GM10266 (cell line): ENCODE measurements at regions not wholly inside any gene's neighbourhood (a gene's known extent, or its start where the extent isn't known, plus 50 kb on each side); places are given as distances from the start of the nearest gene placed in this dataset.
"Not testable (repeated sequence)": the region's sequence is repeated elsewhere in the genome, so short reads cannot be mapped to it uniquely, and the experiment has no call there.

Experiments
- DNase-seq: peaks from one replicate; pipeline ENCODE4 v3.0.0; 2012; ENCODE audit errors: extremely low spot score
- TF ChIP-seq, protein P1 (sequence below): IDR thresholded peaks from 2 replicates; pipeline ENCODE4 v1.5.1; 2012; ENCODE audit warnings: mild to moderate bottlenecking, low read depth; ENCODE audit not compliant: control insufficient read depth, insufficient read depth; ENCODE audit errors: missing control alignments

GRCh38 chr3:15903759-15904720, 106.3 kb upstream of the ANKRD28 start:
- DNase-seq: no peak
- TF ChIP-seq, protein P1, sequence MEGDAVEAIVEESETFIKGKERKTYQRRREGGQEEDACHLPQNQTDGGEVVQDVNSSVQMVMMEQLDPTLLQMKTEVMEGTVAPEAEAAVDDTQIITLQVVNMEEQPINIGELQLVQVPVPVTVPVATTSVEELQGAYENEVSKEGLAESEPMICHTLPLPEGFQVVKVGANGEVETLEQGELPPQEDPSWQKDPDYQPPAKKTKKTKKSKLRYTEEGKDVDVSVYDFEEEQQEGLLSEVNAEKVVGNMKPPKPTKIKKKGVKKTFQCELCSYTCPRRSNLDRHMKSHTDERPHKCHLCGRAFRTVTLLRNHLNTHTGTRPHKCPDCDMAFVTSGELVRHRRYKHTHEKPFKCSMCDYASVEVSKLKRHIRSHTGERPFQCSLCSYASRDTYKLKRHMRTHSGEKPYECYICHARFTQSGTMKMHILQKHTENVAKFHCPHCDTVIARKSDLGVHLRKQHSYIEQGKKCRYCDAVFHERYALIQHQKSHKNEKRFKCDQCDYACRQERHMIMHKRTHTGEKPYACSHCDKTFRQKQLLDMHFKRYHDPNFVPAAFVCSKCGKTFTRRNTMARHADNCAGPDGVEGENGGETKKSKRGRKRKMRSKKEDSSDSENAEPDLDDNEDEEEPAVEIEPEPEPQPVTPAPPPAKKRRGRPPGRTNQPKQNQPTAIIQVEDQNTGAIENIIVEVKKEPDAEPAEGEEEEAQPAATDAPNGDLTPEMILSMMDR: no peak

DNA sequence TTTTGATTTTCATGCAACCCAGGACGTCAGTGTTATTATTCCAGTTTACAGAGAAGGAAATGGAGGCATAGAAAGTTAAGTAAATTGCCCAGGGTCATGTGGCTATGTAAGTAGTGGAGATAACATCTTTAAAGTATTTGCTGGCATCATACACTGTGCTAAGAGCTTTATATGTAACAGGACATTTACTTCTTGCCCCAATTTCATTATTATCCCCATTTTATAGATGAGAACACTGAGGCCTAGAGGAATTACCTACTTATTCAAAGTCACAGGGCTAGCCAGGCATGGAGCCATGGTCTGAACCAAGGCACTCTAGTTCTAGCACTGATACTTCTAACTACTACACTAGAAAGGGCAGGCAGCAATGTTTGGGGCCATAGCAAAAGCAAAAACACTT, 107.3 kb upstream of the ANKRD28 start:
- TF ChIP-seq, protein P1: no peak
- DNase-seq: no peak

- not testable (repeated sequence) for DNase-seq
Observed at GRCh38 chr3:15907403-15907802, 109.6 kb upstream of the ANKRD28 start.

GRCh38 chr3:15918988-15919387, 121.2 kb upstream of the ANKRD28 start:
- TF ChIP-seq, protein P1: no peak
- no peak for DNase-seq

DNA sequence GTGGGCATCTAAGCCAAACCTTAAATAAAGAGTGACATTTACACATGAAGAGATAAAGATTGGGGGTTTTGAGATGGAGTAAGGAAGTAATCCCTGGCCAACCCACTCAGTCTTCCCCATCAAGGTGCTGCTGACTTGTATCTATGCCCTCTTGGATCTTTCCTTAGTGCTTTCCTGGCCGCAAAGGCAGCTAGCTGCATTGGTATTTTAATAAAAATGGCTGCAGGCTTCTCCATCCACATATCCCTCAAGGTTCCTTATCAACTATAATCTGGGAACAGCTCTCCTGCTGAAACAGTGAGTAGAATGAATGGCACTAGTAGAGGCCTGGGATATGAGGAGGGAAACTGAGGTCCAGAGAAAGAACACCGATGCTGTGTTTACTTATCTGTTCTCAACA, 122.2 kb upstream of the ANKRD28 start:
- no peak for DNase-seq

GRCh38 chr3:15923640-15924405, 126.0 kb upstream of the ANKRD28 start:
- DNase-seq: no peak
- TF ChIP-seq, protein P1: no peak

More for the DNA sequence above, 122.2 kb upstream of the ANKRD28 start:
- TF ChIP-seq, protein P1: no peak

- DNase-seq: no peak
- TF ChIP-seq, protein P1: no peak
Observed at GRCh38 chr3:15924914-15925313, 127.1 kb upstream of the ANKRD28 start.
